ENCODE measurements at regions not wholly inside any gene's neighbourhood (a gene's known extent, or its start where the extent isn't known, plus 50 kb on each side); places are given as distances from the start of the nearest gene placed in this dataset.

DNA sequence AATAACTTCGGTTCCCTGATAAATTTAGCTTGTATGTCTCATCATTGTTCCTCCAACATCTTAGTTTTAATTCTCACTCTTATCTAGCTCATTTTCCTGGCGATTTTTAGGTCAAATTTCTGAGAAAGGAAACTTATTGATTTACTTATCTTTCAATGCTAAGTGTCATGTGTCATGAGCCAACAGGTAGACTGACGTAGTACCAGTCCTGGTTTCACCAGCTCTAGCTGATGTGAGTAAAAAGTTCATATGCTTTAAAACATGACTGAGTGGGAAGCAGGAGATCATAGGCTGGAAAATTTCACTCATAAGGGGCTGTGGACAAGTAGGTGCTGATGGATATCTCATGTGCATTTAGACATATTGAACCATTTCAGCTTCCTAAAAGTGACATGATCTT is 441.7 kb upstream of the NR3C2 start:
- Mint-ChIP-seq H3K4me3 (ENCODE audit: unreplicated experiment) (no peak overlapping the region), H3K27ac (ENCODE audit: unreplicated experiment) (no peak overlapping the region), H3K9me3 (ENCODE audit: unreplicated experiment) (no peaks in the 10 kb centered on the region), H3K4me1 (ENCODE audit: low read depth, unreplicated experiment) (no peaks in the 10 kb centered on the region), H3K27me3 (ENCODE audit: insufficient read depth, unreplicated experiment) (peaks cover 14% of the 10 kb centered on the region), H3K36me3 (ENCODE audit: insufficient read depth, unreplicated experiment) (no peaks in the 10 kb centered on the region)
- BruUV-seq (replicated peaks): no TSS peak
- H3K4me1 ChIP-seq: no peaks in the 10 kb centered on the region
- POLR2A ChIA-PET: no interaction called here
- TF ChIP-seq, protein P1, sequence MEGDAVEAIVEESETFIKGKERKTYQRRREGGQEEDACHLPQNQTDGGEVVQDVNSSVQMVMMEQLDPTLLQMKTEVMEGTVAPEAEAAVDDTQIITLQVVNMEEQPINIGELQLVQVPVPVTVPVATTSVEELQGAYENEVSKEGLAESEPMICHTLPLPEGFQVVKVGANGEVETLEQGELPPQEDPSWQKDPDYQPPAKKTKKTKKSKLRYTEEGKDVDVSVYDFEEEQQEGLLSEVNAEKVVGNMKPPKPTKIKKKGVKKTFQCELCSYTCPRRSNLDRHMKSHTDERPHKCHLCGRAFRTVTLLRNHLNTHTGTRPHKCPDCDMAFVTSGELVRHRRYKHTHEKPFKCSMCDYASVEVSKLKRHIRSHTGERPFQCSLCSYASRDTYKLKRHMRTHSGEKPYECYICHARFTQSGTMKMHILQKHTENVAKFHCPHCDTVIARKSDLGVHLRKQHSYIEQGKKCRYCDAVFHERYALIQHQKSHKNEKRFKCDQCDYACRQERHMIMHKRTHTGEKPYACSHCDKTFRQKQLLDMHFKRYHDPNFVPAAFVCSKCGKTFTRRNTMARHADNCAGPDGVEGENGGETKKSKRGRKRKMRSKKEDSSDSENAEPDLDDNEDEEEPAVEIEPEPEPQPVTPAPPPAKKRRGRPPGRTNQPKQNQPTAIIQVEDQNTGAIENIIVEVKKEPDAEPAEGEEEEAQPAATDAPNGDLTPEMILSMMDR (IDR thresholded peaks at IDR 0.05; ENCODE audit: insufficient read depth in 1 of 2, low read depth in 1 of 2, low read length in 1 of 2, severe bottlenecking in 1 of 2, unreplicated experiment in 1 of 2): no peak
- H3K9me3 ChIP-seq: no peaks in the 10 kb centered on the region
- intact Hi-C loops (cut with micrococcal nuclease; ENCODE audit: unreplicated experiment): no loop called here
- H3K36me3 ChIP-seq (ENCODE audit: control insufficient read depth, insufficient read depth, low read length): no peaks in the 10 kb centered on the region
- H3K27me3 ChIP-seq (replicated peaks; ENCODE audit: control insufficient read depth, insufficient read depth, low read length): no peaks in the 10 kb centered on the region
- CTCF ChIA-PET: no interaction called here
- no peak for DNase-seq
- no peak overlapping the region for H3K4me3 ChIP-seq (ENCODE audit: low read depth, low read length)

DNA sequence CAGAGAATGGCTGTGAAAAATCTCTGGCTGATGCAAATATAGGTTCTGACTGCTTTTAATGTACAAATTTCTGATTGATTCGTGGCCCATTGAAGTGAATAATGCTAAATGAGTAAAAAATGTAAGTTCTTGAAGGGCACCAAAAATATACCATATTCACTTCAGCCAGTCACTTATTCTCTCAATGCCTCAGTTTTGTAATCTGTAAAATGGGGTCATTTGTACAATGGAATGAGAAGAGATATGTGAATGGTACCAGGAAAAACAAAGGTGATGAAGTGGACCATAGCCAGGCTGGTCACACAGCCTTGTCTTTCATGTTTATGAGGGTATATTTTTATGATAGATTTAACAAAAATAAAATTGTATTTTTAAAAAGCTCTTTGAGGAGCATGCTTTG is 441.2 kb upstream of the NR3C2 start:
- ChIA-PET CTCF (no interaction called here), POLR2A (no interaction called here)
- Histone ChIP-seq H3K9me3 (no peaks in the 10 kb centered on the region), H3K36me3 (ENCODE audit: control insufficient read depth, insufficient read depth, low read length) (no peaks in the 10 kb centered on the region), H3K4me3 (ENCODE audit: low read depth, low read length) (no peak overlapping the region), H3K4me1 (no peaks in the 10 kb centered on the region), H3K27me3 (replicated peaks; ENCODE audit: control insufficient read depth, insufficient read depth, low read length) (no peaks in the 10 kb centered on the region)
- H3K27me3 Mint-ChIP-seq (ENCODE audit: insufficient read depth, unreplicated experiment): peaks cover 12% of the 10 kb centered on the region
- H3K9me3 Mint-ChIP-seq (ENCODE audit: unreplicated experiment): no peaks in the 10 kb centered on the region
- no peak for DNase-seq
- TF ChIP-seq, protein P1 (IDR thresholded peaks at IDR 0.05; ENCODE audit: insufficient read depth in 1 of 2, low read depth in 1 of 2, low read length in 1 of 2, severe bottlenecking in 1 of 2, unreplicated experiment in 1 of 2): no peak
- no peak overlapping the region for H3K27ac Mint-ChIP-seq (ENCODE audit: unreplicated experiment)
- intact Hi-C loops (cut with micrococcal nuclease; ENCODE audit: unreplicated experiment): no loop called here
- H3K4me1 Mint-ChIP-seq (ENCODE audit: low read depth, unreplicated experiment): no peaks in the 10 kb centered on the region
- no TSS peak for BruUV-seq (replicated peaks)
- no peak overlapping the region for H3K4me3 Mint-ChIP-seq (ENCODE audit: unreplicated experiment)
- no peaks in the 10 kb centered on the region for H3K36me3 Mint-ChIP-seq (ENCODE audit: insufficient read depth, unreplicated experiment)

DNA sequence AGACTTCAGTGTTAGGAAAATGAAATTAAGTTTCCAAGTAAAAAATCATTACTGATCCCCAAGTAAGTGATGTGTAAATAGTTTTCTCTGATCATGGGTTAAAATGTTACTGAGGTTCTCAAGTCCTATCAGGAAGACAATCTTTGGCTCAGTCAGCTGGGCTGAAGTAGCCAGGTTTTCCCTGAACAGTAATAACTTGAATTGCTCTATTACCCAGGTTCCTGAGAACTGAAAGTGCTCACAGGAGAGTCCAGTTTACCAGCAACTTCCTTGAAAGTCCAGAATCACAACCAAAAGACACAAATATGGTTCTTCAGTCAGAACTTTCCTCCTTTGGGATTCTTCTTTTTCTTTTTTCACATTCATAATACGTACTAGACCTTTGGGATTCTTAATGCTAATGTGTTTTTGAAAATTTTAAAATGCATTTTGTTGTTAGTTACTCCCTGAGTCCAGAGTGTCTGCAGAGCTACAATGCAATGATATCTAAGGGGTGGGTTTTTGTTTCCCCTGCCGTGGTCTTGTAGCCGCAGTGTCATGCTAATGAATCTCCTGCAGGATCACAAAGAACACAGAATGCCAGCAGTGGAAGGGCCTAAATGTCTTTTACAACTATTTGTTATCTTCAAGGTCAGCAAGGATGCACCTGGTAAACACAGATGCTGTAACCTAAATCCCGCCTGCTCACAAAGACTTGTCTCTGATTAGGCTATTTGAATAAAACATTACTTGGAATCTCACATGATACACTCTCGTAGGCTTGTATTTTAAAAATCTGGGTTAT is 439.8 kb upstream of the NR3C2 start:
- Mint-ChIP-seq H3K27me3 (ENCODE audit: insufficient read depth, unreplicated experiment) (peaks cover 5% of the 10 kb centered on the region), H3K9me3 (ENCODE audit: unreplicated experiment) (no peaks in the 10 kb centered on the region), H3K4me1 (ENCODE audit: low read depth, unreplicated experiment) (no peaks in the 10 kb centered on the region), H3K27ac (ENCODE audit: unreplicated experiment) (no peak overlapping the region), H3K4me3 (ENCODE audit: unreplicated experiment) (no peak overlapping the region), H3K36me3 (ENCODE audit: insufficient read depth, unreplicated experiment) (no peaks in the 10 kb centered on the region)
- POLR2A ChIA-PET: no interaction called here
- Histone ChIP-seq H3K4me3 (ENCODE audit: low read depth, low read length) (no peak overlapping the region), H3K27me3 (replicated peaks; ENCODE audit: control insufficient read depth, insufficient read depth, low read length) (no peaks in the 10 kb centered on the region), H3K36me3 (ENCODE audit: control insufficient read depth, insufficient read depth, low read length) (no peaks in the 10 kb centered on the region), H3K4me1 (no peaks in the 10 kb centered on the region), H3K9me3 (no peaks in the 10 kb centered on the region)
- TF ChIP-seq, protein P1 (IDR thresholded peaks at IDR 0.05; ENCODE audit: insufficient read depth in 1 of 2, low read depth in 1 of 2, low read length in 1 of 2, severe bottlenecking in 1 of 2, unreplicated experiment in 1 of 2): no peak
- intact Hi-C loops (cut with micrococcal nuclease; ENCODE audit: unreplicated experiment): no loop called here
- DNase-seq: no peak
- CTCF ChIA-PET: no interaction called here
- no TSS peak for BruUV-seq (replicated peaks)
